Smooth muscle cell (in vitro differentiated cells): ENCODE measurements at regions not wholly inside any gene's neighbourhood (a gene's known extent, or its start where the extent isn't known, plus 50 kb on each side); places are given as distances from the start of the nearest gene placed in this dataset.

Experiments
- DNase-seq: peaks from one replicate; lab custom pipeline; 2025; ENCODE audit not compliant: unreplicated experiment; lab: John Stamatoyannopoulos, UW
- H2AFZ ChIP-seq: fragments of 200-600 bp; sonication (generic); 2 replicates; pipeline ENCODE4 v1.6.0; 2016; ENCODE audit warnings: antibody characterized with exemption, low read depth, mild to moderate bottlenecking
- H3F3A ChIP-seq: fragments of 200-600 bp; sonication (generic); 2 replicates; pipeline ENCODE4 v1.6.0; 2017; ENCODE audit warnings: antibody characterized with exemption, low read depth
- H3K27ac ChIP-seq: fragments of 200-600 bp; sonication (generic); 2 replicates; pipeline ENCODE4 v1.5.1; 2016; ENCODE audit warnings: low read depth, mild to moderate bottlenecking
- H3K27me3 ChIP-seq: fragments of 200-600 bp; sonication (generic); 2 replicates; pipeline ENCODE4 v1.6.1; 2016; ENCODE audit warnings: low read depth, mild to moderate bottlenecking
- H3K36me3 ChIP-seq: fragments of 200-600 bp; sonication (generic); 2 replicates; pipeline ENCODE4 v1.5.1; 2016; ENCODE audit warnings: low read depth
- H3K4me1 ChIP-seq: fragments of 200-600 bp; sonication (generic); 2 replicates; pipeline ENCODE4 v1.5.1; 2016; ENCODE audit warnings: low read depth
- H3K4me2 ChIP-seq: fragments of 200-600 bp; sonication (generic); 2 replicates; pipeline ENCODE4 v1.6.0; 2016; ENCODE audit warnings: mild to moderate bottlenecking
- H3K4me3 ChIP-seq: fragments of 200-600 bp; sonication (generic); 2 replicates; pipeline ENCODE4 v1.5.1; 2016; ENCODE audit warnings: mild to moderate bottlenecking
- H3K79me2 ChIP-seq: fragments of 200-600 bp; sonication (generic); 2 replicates; pipeline ENCODE4 v1.6.0; 2016; ENCODE audit warnings: low read depth, mild to moderate bottlenecking
- H3K9ac ChIP-seq: fragments of 200-600 bp; sonication (generic); 2 replicates; pipeline ENCODE4 v1.6.0; 2016; ENCODE audit warnings: low read depth
- H3K9me3 ChIP-seq: fragments of 200-600 bp; sonication (generic); replicated peaks from 2 replicates; pipeline ENCODE4 v1.5.1; 2016; ENCODE audit warnings: low read depth
- H4K20me1 ChIP-seq: fragments of 200-600 bp; sonication (generic); 2 replicates; pipeline ENCODE4 v1.6.0; 2016; ENCODE audit warnings: low read depth
- CTCF ChIP-seq: fragments of 200-600 bp; sonication (generic); IDR thresholded peaks from 2 replicates; pipeline ENCODE4 v1.5.1; 2017; ENCODE audit warnings: borderline replicate concordance, mild to moderate bottlenecking, antibody characterized with exemption; ENCODE audit not compliant: insufficient read depth, poor library complexity, severe bottlenecking
- WGBS: methylation state at CpG from one replicate; pipeline ENCODE4 v1.1.7; 2016; ENCODE audit warnings: low lambda C conversion rate; 5-methylcytosine and 5-hydroxymethylcytosine counted together

- WGBS, result 69% methylated on average over 3 of the region's 3 CpGs
- no peaks in the 10 kb centered on the region for H3K4me1 ChIP-seq
- no peaks in the 10 kb centered on the region for H4K20me1 ChIP-seq
- H3K27me3 ChIP-seq, result no peaks in the 10 kb centered on the region
- H3K4me2 ChIP-seq, result no peak overlapping the region
- TF ChIP-seq CTCF, result no peak
- H3K4me3 ChIP-seq, result no peak overlapping the region
- no peak overlapping the region for H2AFZ ChIP-seq
- H3K9ac ChIP-seq, result no peak overlapping the region
- no peaks in the 10 kb centered on the region for H3K36me3 ChIP-seq
- DNase-seq, result no peak
- no peaks in the 10 kb centered on the region for H3K79me2 ChIP-seq
- H3K9me3 ChIP-seq, result no peaks in the 10 kb centered on the region
- H3K27ac ChIP-seq, result no peak overlapping the region
- no peaks in the 10 kb centered on the region for H3F3A ChIP-seq
Observed at GRCh38 chr6:12567682-12568081, 148.9 kb upstream of the PHACTR1 start.

GRCh38 chr6:12569646-12570045 lies 146.9 kb upstream of the PHACTR1 start:
- Histone ChIP-seq H3K9me3 (no peaks in the 10 kb centered on the region), H3K36me3 (no peaks in the 10 kb centered on the region)
- WGBS, result 98% methylated on average over 1 of the region's 1 CpG

GRCh38 chr6:12570461-12571030 lies 146.0 kb upstream of the PHACTR1 start:
- H3F3A ChIP-seq, result no peaks in the 10 kb centered on the region
- TF ChIP-seq CTCF, result no peak
- H3K4me3 ChIP-seq, result no peak overlapping the region
- H3K79me2 ChIP-seq, result no peaks in the 10 kb centered on the region
- H4K20me1 ChIP-seq, result no peaks in the 10 kb centered on the region
- no peaks in the 10 kb centered on the region for H3K36me3 ChIP-seq
- no peak for DNase-seq
- no peaks in the 10 kb centered on the region for H3K9me3 ChIP-seq
- no peak overlapping the region for H3K4me2 ChIP-seq
- no peak overlapping the region for H2AFZ ChIP-seq
- 86% methylated on average over 2 of the region's 2 CpGs for WGBS
- H3K27me3 ChIP-seq, result no peaks in the 10 kb centered on the region
- no peaks in the 10 kb centered on the region for H3K4me1 ChIP-seq
- H3K27ac ChIP-seq, result no peak overlapping the region
- no peak overlapping the region for H3K9ac ChIP-seq

More at GRCh38 chr6:12569646-12570045, 146.9 kb upstream of the PHACTR1 start:
- DNase-seq, result no peak
- Histone ChIP-seq H4K20me1 (no peaks in the 10 kb centered on the region), H3K27ac (no peak overlapping the region), H3K79me2 (no peaks in the 10 kb centered on the region), H3K9ac (no peak overlapping the region), H3K4me1 (no peaks in the 10 kb centered on the region), H2AFZ (no peak overlapping the region), H3K4me2 (no peak overlapping the region), H3K4me3 (no peak overlapping the region), H3K27me3 (no peaks in the 10 kb centered on the region), H3F3A (no peaks in the 10 kb centered on the region)
- TF ChIP-seq CTCF, result no peak

GRCh38 chr6:12572896-12573827 lies 143.4 kb upstream of the PHACTR1 start:
- Histone ChIP-seq H3K79me2 (no peaks in the 10 kb centered on the region), H2AFZ (no peak overlapping the region), H3K4me1 (no peaks in the 10 kb centered on the region), H3K9me3 (no peaks in the 10 kb centered on the region), H3K9ac (no peak overlapping the region), H3K36me3 (no peaks in the 10 kb centered on the region), H3K4me3 (no peak overlapping the region), H3K27me3 (no peaks in the 10 kb centered on the region), H4K20me1 (no peaks in the 10 kb centered on the region), H3K4me2 (peak overlapping the region; percentile 14), H3K27ac (no peak overlapping the region), H3F3A (peaks cover 6% of the 10 kb centered on the region)
- no peak for TF ChIP-seq CTCF
- DNase-seq, result no peak
- 74% methylated on average over 4 of the region's 4 CpGs for WGBS
